Esophagus squamous epithelium (tissue), 4 donors: ENCODE measurements at regions not wholly inside any gene's neighbourhood (a gene's known extent, or its start where the extent isn't known, plus 50 kb on each side); places are given as distances from the start of the nearest gene placed in this dataset.

Experiments used
- CTCF ChIP-seq, 6 experiments: fragments of 450-650 bp in 4 of 6; fragments of 200-600 bp in 2 of 6; sonication (generic) in 2 of 6; IDR thresholded peaks; one replicate each; pipeline ENCODE4 v1.5.1; 2016 to 2019; ENCODE audit warnings: antibody characterized with exemption in 6 of 6, mild to moderate bottlenecking in 4 of 6, moderate library complexity in 4 of 6
- POLR2A ChIP-seq, 4 donors: fragments of 450-650 bp; IDR thresholded peaks; one replicate each; pipeline ENCODE4 v1.6.1; 2017; ENCODE audit warnings: antibody characterized with exemption in 4 of 4, mild to moderate bottlenecking in 4 of 4, moderate library complexity in 3 of 4

DNA sequence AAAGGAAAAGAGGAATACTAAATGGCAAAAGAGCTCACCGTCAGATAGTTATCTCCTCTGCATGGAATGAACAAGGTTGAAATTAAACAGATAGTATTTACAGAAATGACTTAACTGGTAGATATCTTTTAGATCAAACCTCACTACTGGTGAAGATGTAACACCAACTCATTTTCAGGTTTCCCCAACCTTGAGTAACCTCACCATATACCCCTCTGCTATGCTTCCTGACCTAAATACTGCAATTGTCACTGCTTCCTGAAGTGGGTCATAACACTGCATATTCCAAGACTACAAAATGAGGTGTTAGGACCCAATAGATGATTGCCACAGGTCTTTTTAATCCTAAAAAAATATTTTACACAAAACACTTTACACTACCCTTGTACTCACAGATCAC, 76.3 kb upstream of the PLEKHA5 start:
- TF ChIP-seq CTCF (IDR thresholded peaks at IDR 0.05), result no peak
- TF ChIP-seq POLR2A (IDR thresholded peaks at IDR 0.05), result no peak
